ENCODE measurements at regions not wholly inside any gene's neighbourhood (a gene's known extent, or its start where the extent isn't known, plus 50 kb on each side); places are given as distances from the start of the nearest gene placed in this dataset.

DNA sequence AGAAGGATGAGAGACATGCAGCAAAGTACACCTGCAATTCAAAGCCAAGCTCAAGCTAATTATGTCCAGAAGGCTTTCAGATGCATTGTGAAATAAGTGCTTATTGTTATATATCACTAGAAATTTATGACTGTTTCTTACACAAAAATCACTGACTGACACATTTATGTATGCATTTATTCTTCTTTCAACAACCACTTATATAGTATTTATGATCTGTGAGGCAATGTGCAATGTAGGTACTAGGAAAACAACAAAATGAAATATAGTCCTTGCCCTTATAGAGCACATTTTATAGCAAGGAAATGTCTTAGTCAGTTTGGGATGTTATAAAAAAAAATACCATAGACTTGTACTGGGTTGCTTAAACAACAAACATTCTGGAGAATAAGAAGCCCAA is 167.6 kb downstream of the YIPF5 start:
- TF ChIP-seq ZBTB8A (tag by site-specific recombination; IDR thresholded peaks at IDR 0.05) (no peak), ZFHX2 (tag by site-specific recombination; conservative IDR thresholded peaks at IDR 0.05) (no peak), ZNF324 (tag by site-specific recombination; IDR thresholded peaks at IDR 0.05) (no peak), ZNF24 (tag by site-specific recombination; IDR thresholded peaks at IDR 0.05) (no peak), GLIS2 (tag by site-specific recombination; IDR thresholded peaks at IDR 0.05) (no peak), ZNF274 (IDR thresholded peaks at IDR 0.05; ENCODE audit: low read length) (no peak), ZNF274 (tag by site-specific recombination; IDR thresholded peaks at IDR 0.05; ENCODE audit: borderline replicate concordance) (no peak), ZFP37 (tag by site-specific recombination; IDR thresholded peaks at IDR 0.05) (no peak), ZNF530 (tag by site-specific recombination; IDR thresholded peaks at IDR 0.05; ENCODE audit: low read depth) (no peak), RBAK (tag by site-specific recombination; IDR thresholded peaks at IDR 0.05) (no peak), ZNF133 (tag by site-specific recombination; IDR thresholded peaks at IDR 0.05) (no peak), SP2 (tag by site-specific recombination; IDR thresholded peaks at IDR 0.05) (no peak)
- TF ChIP-seq, protein P1, sequence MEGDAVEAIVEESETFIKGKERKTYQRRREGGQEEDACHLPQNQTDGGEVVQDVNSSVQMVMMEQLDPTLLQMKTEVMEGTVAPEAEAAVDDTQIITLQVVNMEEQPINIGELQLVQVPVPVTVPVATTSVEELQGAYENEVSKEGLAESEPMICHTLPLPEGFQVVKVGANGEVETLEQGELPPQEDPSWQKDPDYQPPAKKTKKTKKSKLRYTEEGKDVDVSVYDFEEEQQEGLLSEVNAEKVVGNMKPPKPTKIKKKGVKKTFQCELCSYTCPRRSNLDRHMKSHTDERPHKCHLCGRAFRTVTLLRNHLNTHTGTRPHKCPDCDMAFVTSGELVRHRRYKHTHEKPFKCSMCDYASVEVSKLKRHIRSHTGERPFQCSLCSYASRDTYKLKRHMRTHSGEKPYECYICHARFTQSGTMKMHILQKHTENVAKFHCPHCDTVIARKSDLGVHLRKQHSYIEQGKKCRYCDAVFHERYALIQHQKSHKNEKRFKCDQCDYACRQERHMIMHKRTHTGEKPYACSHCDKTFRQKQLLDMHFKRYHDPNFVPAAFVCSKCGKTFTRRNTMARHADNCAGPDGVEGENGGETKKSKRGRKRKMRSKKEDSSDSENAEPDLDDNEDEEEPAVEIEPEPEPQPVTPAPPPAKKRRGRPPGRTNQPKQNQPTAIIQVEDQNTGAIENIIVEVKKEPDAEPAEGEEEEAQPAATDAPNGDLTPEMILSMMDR (tag by site-specific recombination; IDR thresholded peaks at IDR 0.05) = no peak
